ENCODE measurements at regions not wholly inside any gene's neighbourhood (a gene's known extent, or its start where the extent isn't known, plus 50 kb on each side); places are given as distances from the start of the nearest gene placed in this dataset.

DNA sequence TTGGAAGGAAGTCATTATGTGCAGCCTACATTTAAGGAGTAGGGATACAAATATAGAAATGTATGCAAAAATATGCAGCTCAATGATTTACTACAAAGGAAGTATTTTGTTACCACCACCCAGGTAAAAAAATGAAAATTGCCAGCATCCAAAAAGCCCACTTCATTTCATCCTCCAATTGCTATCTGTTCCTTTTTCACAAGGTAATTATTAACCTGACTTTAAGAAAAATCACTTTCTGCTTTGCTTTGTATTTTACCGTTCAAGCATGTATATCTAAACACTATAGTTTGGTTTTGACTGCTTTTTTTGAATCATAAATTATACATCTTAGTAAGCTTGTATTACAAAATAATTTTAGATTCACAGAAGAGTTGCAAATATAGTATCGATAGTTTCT lies 768.5 kb upstream of the GJE1 start:
- DNase-seq: no peak

GRCh38 chr6:141361559-141361958 lies 771.2 kb upstream of the GJE1 start:
- no peak for DNase-seq

- DNase-seq: no peak
Measured at GRCh38 chr6:141359953-141360352, 772.8 kb upstream of the GJE1 start.

DNA sequence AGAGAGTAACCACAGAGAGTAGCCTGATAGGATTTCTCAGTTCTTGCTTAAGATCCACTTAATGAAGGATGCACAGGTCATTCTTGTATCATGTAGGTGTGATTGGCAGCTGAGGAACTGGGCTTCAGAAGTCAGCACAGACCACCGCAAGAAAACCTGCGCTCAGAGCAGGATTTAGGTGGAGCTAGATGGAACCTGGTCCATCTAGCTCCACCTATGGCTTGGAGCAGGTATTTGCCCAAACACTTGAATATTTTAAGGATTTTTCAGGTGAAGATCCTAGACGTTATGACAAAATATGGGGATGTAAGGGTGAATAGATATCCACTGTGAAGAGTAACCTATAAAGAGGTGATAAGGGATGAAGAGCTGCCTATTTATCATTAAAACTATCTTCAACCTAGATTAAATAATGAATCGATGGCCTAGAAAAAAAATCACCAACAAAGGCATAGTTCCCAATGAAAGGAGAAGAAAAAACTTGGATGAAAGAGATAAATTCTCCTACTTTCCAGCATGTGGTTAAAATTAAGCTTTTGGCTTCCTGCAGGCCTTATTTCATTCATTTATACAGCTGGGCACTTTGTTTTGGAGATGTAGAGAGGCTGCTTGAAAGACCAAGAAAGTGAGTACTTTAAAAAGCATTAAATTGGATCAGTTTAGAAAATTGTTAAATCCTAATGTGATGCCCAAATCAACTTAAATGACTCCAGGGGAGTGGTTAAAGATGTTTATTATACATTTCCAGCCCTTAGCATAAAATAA lies 778.4 kb upstream of the GJE1 start:
- no peak for DNase-seq

GRCh38 chr6:141351721-141352120 lies 781.0 kb upstream of the GJE1 start:
- no peak for DNase-seq

DNA sequence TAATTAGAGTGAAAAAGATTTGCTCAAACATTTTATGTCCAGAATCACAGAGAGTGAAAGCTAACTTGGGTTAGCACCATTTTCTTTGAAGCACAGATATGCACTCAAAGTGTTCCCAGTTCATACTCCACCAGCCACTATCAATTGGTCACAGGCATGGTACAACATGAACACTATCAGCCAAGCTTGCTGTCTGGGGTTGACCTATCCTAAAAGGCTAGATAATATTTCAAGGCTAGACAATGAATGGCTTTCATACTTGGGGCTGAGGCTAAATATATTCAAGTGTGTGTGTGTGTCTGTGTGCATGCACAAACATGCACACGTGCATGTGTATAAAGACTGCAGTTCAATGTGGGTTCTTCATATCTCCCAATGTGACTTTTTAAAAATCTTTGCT lies 783.0 kb upstream of the GJE1 start:
- DNase-seq: no peak

DNA sequence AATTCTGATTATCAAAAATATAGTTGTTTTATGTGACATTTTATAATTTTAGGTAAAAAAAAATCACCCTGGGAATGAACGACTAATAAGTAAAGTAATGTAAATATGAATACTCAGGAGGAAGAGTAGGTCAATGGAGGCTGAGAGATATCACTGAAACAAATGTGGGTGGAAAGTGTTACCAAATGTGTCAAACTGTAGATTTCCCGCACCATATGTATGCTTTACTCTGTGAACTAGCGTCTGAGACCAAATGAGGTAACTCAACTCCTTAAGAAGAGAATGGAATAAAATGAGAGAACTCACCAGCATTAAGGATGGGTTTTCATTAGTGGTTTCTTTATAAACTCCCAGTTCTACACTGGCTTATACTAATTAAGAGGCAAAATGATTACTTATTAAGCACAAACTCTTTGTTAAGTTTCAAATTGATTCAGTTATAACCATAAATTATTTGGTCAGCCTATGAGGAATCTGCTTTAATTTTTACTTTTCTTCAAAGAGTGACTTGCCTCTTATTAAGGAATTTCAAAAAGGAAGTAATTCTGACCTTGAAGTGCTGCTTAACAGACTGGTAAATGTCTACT lies 784.7 kb upstream of the GJE1 start:
- no peak for DNase-seq

- no peak for DNase-seq
Measured at GRCh38 chr6:141347086-141347485, 785.6 kb upstream of the GJE1 start.

DNA sequence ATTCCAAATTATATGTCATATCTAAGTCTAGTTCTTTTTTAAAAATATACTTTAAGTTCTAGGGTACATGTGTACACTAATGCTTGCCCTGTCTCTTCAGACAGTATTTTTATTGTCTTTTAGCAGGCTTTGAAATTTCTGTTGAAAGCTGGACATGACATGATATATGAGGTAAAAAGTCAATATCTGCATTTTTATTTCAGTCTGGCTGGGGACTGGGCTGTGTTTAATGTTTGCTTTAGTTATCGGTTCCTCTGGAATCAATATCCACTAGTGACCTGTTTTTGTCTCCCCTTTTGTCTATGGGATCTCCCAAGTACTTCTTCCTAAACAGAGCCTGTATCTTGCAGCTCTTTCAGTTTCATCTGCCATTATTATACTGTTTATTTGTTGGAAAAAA lies 786.2 kb upstream of the GJE1 start:
- DNase-seq: no peak

DNA sequence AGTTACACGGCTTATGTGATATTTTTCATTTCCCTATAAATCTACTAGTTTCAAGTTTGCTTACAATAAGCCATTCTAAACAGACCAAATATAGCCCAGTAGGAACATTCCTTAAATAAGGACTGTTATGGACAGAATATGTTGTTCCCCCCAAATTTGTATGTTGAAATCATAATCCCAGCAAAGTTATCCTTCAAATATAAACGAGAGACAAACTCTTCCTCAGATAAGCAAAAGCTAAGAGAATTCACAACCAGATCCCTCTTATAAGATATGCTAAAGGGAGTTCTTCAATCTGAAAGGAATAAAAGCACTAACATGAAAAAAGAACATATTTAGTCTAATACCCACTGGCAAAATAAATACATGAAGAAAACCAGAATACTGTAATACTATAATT lies 795.5 kb upstream of the GJE1 start:
- no peak for DNase-seq

DNA sequence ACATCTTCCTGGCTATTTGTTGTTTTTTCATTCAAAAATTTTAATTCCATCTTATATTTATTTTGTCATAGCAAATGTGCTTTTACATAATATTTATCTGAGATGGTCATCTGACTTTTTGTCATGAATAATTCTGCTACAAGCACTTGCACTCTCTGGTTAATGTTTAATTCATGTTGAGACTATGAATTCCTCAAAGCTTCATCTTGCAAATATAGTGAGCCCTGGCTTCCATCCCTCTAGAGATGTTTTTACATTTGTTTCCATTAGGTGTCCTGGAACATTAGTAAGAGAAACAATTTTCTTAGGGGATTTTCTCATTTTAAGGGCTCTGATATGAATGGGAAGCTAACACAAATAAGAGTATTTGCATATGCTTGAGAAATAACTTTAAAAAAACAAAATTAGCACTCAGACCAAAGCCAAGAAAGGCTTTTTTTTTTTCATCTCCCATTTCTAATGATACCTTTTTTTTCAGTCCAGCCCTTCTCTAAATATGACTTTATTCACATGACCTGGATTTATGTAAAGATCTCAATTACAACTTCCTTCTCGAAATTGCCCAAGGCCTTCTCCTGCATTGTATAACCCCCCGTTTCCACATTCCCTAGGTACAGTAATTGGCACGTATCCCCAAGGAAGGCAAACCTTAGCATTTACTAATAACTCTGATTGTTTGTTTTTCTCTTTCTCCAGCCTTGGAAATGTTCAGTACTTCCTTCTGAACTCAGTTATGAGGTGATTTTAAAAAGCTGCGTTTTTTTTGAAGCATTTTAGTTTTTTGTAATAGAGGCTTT lies 797.0 kb upstream of the GJE1 start:
- no peak for DNase-seq

- no peak for DNase-seq
Measured at GRCh38 chr6:141326925-141327324, 805.8 kb upstream of the GJE1 start.

DNA sequence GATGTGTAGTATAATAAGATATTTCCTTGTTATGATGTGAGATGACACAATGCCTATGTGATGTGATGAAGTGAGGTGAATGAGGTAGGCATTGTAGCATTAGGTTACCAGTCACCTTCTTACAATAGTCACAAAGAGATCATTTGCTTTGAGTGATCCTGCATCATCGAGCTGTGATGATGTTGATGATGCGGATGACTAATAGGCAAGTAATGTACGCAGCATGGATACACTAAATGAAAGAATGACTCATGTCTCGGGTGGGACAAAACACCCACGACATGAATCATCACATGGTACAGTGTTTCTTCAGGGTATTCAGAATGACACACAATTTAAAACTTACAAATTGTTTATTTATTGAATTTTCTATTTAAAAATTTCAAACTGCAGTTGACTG lies 806.3 kb upstream of the GJE1 start:
- no peak for DNase-seq

- no peak for DNase-seq
Measured at GRCh38 chr6:141321493-141322347, 811.0 kb upstream of the GJE1 start.

GRCh38 chr6:141316236-141316635 lies 816.5 kb upstream of the GJE1 start:
- no peak for DNase-seq

GRCh38 chr6:141313986-141314385 lies 818.7 kb upstream of the GJE1 start:
- no peak for DNase-seq

- DNase-seq: no peak
Measured at GRCh38 chr6:141309295-141309694, 823.4 kb upstream of the GJE1 start.

GRCh38 chr6:141307309-141307998 lies 825.3 kb upstream of the GJE1 start:
- no peak for DNase-seq

DNA sequence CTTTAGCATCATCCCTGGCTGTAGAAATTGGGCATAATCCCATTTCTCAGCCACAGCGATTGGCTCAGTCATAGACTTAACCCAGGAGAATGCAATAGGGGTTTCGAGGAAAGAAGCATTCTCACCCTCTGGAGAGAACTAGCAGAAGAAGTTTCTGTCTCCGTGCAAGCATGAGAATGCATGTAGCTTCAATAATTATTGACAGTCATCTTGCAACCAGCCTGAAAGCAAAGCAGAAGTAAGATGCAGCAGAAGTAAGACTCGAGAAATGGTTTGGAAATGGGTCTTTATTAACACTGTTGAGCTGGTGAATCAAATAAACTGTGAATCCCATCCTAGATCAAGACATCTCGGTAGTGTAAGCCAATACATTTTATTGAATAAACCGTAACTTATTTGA lies 828.8 kb upstream of the GJE1 start:
- no peak for DNase-seq

- DNase-seq: no peak
Measured at GRCh38 chr6:141301779-141302178, 830.9 kb upstream of the GJE1 start.

DNA sequence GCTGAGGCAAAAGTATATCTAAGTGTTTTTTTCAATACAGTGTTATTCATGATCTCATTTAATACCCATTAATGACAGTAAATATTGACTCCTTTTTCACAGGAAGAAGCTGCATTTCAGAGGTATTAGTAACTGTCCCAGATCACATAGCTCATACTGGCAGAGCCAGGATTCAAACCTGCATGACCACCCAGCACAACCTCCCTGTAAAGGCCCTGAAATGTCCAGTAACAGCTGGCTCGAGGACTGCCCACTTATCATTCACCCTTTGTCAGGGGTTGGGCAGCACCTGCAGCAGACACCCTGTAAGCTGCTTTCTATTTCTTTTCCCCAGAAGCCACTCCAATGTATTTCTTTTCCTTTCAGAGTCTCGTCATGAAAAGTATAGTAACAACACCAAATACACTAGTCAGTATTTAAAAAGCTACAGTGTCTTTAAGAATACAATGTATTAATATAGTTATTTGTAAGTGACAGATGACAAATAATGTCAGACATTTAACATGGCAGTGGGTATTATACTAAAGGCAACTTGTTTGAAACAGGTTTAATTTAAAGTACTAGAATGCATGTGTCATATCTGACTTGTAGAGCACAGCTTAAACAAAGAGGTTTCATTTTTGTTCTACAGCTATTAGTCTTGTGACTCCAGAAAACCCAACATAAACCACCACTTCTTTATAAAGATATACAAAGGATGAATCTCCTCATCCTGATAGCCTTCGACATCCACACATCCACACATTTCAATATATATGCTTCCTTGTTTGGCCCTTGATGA lies 841.6 kb upstream of the GJE1 start:
- no peak for DNase-seq

- DNase-seq: no peak
Measured at GRCh38 chr6:141288947-141289346, 843.8 kb upstream of the GJE1 start.

Data from right forelimb (tissue), 1 donor.